ENCODE measurements at regions not wholly inside any gene's neighbourhood (a gene's known extent, or its start where the extent isn't known, plus 50 kb on each side); places are given as distances from the start of the nearest gene placed in this dataset.
"Not testable (repeated sequence)": the region's sequence is repeated elsewhere in the genome, so short reads cannot be mapped to it uniquely, and the experiment has no call there.

DNA sequence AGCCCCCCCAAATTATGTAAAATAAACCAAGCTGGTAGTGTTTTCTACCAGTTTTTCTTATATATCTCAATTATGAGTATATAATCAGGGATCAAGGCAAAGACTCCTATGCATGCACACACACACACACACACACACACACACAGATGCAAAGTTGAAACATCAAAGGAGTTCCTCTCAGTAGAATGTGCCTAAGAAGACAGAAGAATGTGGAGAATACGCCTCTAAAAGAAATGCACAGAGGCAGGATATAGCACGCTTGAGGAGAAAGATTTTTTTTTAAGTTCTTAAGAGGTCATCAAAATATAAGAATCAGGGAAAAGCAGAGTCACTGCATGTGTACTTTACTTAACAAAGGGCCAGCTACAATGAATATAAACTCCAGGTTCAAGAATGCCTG is 138.2 kb upstream of the CLEC14A start:
- peak; percentile 38 for DNase-seq

DNA sequence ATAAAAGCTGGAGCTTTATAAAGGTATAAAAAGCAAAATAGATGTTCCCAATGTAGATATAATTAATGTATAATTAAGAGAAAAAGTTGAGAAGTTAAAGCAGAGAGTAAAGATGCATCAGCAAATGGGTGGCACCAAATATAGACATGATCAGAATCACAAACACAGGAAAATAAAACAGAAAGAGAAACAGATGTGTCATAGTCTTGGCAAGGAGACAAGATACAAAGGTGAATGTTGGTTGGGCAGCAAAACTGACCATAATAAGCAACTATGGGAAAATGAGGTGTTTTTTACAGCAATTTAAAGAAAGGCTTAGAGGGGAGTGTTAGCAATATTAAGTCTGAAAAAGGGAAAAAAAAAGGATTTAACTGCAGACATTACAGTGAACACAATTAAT is 135.4 kb upstream of the CLEC14A start:
- peak; percentile 39 for DNase-seq

DNA sequence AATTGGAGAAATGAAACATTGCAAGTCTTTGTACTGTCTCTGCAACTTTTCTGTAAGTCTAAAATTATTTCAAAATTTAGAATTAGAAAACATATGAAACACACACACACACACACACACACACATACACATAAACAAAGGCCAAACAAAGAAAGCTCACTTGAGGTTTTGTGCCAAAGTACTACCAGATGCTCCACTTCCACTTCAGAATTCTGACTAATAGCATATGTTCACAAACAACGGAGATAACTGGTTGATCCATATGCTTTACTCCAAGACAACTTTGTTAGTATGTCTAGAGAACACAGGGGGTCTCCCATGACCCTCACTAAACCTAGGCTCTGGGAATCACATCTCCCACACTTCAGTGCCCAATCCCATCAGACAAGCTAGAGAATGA is 133.8 kb upstream of the CLEC14A start:
- DNase-seq, result peak; percentile 57

DNA sequence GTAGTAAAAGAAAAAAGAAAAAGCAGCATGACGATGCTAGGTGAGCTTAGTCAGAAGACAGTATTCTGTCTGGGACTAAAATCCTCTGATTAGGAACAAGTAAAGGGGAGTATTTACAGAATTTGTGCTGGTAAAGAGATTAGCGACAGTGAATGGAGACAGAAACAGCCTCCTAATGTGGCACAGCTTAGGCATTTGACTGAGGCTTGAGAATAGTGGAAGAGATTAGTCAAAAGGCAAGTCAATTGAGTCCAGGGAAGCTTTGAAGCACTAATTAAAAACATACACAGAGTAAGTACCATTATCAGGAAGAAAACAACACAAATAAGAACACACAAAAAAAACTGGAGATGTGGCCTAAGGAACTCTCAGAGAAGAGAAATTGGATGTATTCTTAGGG is 131.9 kb upstream of the CLEC14A start:
- DNase-seq, result no peak

DNA sequence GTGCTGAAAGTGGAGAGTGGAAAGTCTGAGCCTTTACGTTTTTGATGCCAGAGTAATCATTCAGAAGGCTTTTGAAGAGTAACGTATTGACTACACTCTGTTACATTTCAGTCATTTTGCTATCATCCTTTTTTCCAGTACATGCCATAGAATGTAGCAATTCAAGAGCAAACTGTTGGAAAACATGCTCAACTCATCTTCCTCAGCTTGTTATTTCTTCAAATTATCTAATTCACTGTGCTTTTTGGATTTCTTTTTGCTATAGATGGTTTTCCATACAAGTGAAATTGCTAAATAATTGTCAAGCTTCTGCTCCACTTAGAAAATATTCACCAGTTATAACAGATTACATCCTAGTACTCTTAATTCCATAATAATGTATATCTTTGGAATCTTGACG is 129.9 kb upstream of the CLEC14A start:
- DNase-seq, result no peak

DNA sequence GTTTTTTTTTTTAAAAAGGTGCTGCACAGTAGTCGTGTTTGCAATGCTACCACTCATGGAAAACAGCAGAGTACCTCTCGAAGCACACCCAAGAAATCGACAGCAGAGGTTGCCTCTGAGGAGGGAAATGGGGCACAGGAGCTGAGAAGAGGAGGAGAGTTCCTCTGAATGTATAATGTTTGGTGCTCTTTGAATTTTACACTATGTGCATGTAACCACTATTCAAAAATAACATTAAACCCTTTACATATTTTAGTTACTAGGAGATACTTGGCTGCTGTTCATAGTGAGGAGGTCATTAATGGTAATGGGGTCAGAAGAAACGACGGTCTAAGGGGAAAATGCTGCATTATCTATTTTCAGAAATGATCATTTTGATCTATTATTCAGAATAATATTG is 129.4 kb upstream of the CLEC14A start:
- no peak for DNase-seq

DNA sequence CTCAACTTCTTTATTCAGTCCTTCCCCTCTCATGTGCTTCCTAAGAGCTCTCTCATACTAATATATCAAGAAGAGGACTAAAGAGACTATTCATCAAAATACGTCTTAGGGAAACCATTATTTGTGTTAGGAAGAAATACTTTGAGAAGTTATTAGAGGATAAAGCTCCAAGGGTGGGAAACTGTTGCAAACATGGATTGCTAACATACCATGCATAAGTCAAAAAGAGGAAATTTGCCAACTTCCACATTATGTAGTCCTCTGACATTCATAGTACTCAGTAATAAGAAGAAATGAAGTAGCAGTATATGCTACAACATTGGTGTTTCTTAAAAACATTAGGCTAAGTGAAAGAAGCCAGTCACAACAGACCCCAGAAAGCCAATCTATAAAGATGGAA is 128.8 kb upstream of the CLEC14A start:
- peak; percentile 52 for DNase-seq

DNA sequence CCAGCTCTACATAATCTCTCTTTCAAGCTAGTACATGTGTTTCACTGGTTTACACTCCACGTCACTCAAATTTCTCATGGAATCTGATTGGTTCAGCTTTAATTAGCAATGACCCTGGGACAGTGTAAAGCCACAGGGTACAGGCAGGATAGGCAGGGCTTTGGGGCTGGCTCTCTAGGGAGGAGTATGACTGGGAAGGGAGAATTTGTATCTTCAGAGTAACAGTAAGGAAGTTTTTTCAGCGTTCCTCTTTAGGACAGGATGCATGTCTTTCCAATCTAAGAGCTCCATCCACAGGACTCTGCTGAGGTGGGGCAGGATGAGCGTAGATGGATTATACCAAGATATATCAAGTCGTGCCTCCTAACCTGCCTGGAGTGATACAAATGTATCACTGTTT is 112.0 kb upstream of the CLEC14A start:
- DNase-seq, result no peak

DNA sequence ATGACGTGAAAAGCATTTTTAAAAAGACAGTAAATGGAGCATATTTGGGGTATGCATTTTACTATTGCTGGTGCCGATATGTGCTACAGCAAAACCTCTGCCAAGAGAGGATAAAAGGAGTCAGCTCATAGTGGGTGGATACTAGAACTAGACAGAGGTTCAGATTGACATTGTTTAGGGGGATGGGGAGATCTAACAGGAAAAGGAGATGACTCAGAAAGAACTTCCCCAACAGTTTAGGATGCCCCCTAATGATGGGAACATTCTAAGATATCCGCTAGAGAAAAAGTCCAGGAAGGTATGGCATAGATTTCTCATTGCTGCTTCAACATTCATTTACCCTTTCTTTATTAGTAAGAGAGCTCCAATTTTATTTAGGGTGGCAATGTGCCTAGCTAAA is 110.5 kb upstream of the CLEC14A start:
- peak; percentile 11 for DNase-seq

DNA sequence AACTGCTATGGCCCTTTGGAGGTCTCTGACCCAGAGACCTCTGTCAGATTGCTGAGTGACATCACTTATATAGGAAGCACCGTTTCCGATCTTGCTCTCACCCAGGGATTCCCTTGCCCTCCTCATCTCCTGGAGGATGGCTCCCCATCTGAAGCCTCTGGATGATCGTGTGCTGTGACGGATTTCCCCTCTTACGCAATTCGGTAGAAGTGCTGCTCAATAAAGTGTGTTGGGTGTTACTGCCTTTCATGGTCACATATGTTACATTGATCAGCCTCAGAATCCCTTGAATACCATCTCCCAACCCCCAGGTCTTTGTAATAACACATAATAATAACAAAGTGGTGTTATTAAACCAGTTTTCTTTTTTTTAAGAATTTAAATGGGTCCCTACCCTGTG is 107.3 kb upstream of the CLEC14A start:
- no peak for DNase-seq

DNA sequence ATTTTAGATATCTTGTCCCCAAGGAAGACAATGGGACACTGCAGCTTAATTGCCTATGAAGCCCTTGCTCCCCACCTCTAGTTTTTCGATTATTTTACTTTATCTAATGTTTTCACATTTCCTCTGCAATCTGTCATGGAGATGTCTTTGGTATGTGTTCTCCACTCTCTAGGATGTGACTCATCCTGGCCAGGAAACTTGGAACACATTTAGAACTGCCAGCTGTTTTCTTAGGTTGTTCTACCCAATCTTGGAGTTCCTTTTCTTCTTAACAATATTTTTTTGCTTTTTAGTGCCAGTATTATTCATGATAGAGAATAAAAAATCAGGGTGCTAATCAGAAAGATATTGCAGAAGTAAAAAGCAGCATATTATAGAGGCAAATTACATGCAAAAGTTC is 101.7 kb upstream of the CLEC14A start:
- peak; percentile 91 for DNase-seq

DNA sequence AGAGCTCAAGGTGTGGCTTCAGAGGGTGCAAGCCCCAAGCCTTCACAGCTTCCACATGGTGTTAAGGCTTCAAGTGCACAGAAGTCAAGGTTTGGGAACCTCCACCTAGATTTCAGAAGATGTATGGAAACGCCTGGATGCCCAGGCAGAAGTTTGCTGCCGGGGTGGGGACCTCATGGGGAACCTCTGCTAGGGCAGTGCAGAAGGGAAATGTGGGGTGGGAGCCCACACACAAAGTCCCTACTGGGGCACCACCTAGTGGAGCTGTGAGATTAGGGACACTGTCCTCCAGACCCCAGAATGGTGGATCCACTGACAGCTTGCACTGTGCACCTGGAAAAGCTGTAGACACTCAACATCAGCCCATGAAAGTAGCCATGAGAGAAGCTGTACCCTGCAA is 99.6 kb upstream of the CLEC14A start:
- not testable (repeated sequence) for DNase-seq

DNA sequence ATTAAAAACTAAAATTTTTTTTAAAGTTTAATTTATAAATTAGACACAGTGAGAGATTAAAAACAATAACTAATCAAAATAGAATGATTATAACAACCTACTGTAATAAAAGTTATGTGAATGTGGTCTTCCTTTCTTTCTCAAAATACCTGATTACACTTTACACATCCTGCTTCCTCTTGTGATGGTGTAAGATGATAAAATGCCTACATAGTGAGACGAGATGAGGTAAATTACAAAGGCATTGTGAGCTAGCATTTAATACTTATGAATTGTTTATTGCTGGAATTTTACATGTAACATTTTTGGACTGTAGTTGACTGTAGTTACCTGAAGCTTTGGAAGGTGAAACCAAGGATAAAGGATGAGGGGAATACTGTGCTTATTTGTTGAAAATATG is 94.2 kb upstream of the CLEC14A start:
- no peak for DNase-seq

DNA sequence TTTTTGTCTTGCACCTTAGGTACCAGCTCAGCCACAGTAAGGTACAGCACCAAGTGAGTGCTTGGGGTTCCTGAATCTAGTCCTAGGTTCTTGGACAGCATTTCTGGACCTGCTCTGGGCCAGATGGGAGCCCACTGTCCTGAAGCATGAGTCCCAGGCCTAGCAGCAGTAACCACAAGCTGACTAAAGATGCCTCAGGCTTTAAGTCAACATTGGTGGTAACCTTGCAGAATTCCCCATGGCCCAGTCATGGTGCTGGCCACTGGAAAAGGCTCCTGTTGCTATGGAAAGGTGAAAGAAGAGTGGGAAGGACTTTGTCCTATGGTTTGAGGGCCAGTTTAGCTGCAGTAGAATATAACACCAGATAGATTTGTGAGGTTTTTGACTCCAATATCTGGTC is 86.9 kb upstream of the CLEC14A start:
- peak; percentile 83 for DNase-seq

DNA sequence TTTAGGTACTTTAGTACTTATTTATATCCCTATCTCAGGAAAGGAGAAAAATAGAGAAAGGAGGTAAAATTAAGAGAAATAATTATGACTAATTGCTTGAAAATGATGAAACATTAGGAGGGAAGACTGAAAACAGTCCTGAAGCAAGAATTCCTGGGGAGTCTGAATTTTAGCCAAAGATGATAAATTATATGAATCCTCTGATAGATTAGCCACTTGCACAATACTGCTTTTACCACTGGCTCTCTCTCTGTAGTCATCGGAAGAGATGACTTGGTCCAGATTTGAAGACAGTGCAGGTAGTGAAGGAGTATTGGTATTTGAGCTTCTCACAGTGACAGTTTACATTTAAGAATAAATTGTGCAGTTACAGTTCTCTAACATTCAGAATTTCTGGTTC is 83.8 kb upstream of the CLEC14A start:
- peak; percentile 93 for DNase-seq

DNA sequence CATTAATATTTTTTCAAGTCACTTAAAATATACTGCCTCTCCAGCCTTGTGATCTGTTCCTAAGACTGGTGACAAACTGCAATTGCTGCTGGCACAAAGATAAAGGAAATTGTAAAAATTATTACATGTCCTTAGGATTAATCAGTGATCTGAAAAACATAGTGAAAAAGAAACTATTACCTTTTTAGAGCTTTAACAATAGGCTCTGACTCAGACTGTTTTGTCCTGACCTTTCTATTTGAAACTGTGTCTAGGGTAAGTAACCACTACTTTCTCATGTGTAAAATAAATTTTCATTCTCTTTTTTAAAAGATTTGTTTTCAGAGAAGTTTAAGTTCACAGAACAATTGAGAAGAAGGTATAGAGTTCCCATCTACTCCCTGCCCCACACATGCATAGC is 80.4 kb upstream of the CLEC14A start:
- DNase-seq, result no peak

DNA sequence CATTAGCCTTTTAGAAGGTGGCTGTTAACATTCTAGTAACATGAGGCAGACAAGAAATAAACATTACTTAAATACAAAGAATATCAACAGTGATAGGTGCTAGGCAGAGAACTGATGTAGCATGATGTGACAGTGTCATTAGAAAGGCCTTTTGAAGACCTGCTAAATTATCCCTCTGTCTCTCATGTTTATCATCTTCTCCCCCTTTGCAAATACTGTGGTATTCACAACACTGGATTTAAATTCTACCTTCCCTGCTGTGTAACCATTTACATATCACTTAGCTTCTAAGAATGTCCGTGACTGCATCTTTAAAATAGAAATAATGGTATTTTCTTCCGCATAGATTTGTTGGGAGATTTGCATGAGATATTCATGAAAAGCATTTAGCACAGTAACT is 74.4 kb upstream of the CLEC14A start:
- DNase-seq, result no peak

DNA sequence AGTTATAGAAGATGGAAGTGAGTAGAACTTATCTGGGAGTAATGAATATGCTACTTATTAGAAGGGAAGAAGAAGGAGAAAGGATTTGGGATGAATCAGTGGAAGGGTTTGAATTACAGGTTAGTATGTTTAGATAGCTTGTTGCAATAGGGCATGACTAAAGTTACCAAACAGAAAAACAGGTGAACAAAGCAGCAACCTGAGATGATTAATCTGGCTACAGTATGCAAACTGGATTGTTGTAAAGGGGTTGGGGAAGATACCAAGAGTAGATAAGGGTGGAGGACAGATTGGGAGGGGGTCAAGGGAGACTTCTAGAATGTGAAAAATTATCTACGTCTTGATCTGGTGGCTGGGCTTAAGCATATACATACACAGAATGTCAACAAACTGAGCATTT is 73.4 kb upstream of the CLEC14A start:
- no peak for DNase-seq

DNA sequence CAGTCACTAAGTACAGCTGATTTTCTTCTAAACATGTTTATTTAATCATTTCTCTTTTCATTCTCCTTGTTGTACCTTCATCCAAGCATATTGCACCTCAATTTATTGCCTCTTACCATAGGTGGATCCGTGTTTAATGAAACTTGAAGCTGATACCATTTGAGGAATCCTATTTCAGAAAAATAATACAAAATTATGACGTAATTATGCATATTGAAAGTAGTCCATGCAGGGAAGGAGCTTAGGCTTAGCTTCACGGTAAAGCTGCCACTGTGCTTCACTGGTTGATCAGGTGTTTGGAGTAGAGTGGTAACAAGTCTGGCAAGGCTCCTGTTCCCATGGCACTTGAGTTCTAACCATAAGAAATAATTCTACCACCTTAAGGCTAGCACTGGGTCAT is 61.0 kb upstream of the CLEC14A start:
- DNase-seq, result no peak

DNA sequence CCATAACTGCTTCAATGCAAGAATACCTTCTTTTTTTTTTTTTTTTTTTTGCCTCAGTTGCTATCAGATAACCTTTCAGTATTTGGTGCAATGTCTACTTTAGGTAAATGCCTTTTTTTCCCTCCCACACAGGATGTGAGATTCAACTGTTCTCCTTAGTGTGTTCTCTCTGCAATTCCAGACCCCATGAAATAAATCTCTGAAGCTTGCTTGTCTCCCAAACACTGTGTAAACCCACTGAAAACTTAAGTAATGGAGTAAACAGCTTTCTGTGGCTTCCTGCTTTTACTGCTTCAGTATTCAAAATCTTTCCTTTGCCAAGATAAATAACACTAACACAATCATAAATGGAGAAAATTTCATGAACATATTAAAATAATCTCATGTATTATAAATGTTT is 55.8 kb upstream of the CLEC14A start:
- DNase-seq, result no peak

DNA sequence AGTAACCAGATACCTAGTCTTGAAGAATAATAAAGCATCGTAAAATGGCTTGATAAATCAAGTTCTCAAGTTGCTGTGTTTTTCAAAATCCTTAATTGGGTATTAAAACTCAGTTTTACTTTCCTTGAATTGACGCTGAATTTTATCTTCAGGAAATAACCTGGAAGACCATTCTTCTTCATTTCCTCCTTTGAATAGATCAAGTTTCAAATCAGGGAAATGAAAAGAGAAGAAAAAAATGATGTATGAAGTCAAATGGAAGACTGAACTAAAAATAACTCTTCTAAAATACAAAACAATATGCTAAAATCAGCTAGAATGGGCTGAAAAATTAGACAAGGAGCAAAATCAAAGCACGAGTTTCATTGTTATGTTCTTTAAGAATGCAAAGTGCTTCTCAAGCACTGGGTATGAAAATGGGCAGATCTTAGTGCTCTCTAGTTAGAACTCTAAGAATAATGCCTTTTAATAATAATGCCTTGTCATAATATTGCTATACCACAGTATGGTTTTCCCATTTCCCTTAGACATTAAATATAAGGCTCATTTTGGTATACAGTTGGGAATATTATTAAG is 54.6 kb upstream of the CLEC14A start:
- no peak for DNase-seq

DNA sequence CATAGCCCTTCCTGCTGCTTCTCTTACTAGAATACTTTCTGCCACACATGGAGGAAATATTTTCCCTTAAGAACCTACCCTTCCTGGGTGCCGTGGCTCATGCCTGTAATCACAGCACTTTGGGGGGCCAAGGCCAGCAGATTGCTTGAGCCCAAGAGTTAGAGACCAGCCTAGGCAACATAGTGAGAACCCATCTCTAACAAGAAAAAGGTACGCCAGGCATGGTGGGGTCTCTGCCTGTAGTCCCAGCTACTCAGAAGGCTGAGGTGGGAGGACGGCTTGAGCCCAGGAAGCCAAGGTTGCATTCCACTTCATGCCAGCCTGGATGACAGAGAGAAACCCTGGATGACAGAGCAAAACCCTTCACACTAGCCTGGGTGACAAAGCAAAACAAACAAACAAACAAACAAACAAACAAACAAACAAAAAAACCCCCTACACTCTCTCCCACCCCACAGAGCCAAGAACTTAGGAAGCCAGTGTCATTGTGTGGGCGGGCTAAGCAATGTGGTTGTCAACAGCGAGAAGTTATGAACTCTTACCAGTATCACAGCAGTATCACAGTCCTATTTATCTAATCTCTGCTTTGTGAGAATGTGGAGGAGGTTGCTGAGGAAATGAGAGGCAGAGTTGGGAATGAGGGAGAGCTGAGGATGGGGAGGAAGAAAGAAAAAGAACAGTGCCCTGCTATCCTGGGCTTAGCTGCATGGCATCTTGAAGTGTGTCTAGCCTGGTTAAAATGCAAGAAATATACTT is 53.8 kb upstream of the CLEC14A start:
- DNase-seq, result no peak

Measured in fibroblast of upper back skin (primary cell).